ENCODE measurements at regions not wholly inside any gene's neighbourhood (a gene's known extent, or its start where the extent isn't known, plus 50 kb on each side); places are given as distances from the start of the nearest gene placed in this dataset.

DNA sequence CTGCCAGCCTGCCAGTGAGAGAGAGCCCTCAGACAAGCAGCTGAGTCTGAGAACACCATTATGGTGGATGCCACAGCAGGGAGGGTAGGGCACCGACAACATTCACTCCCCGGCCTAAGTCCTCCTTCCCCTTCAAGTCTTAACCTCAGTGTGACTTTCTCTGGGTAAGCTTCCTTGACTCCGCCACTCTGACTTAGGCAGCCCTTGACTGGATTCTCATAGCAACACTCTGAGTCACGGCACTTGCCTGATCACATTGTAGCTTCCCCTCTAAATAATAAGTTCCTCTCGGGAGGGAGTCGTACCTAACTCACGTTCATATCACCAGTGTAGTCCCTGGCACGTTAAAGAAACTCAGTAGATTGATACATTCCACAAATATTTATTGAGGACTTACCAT lies 180.5 kb downstream of the FOXB1 start:
- TF ChIP-seq, protein P1, sequence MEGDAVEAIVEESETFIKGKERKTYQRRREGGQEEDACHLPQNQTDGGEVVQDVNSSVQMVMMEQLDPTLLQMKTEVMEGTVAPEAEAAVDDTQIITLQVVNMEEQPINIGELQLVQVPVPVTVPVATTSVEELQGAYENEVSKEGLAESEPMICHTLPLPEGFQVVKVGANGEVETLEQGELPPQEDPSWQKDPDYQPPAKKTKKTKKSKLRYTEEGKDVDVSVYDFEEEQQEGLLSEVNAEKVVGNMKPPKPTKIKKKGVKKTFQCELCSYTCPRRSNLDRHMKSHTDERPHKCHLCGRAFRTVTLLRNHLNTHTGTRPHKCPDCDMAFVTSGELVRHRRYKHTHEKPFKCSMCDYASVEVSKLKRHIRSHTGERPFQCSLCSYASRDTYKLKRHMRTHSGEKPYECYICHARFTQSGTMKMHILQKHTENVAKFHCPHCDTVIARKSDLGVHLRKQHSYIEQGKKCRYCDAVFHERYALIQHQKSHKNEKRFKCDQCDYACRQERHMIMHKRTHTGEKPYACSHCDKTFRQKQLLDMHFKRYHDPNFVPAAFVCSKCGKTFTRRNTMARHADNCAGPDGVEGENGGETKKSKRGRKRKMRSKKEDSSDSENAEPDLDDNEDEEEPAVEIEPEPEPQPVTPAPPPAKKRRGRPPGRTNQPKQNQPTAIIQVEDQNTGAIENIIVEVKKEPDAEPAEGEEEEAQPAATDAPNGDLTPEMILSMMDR (IDR thresholded peaks at IDR 0.05) = no peak
- H3K36me3 ChIP-seq = no peaks in the 10 kb centered on the region
- H3K27ac ChIP-seq = no peak overlapping the region
- H3K9me3 ChIP-seq = no peaks in the 10 kb centered on the region
- H3K4me1 ChIP-seq = no peaks in the 10 kb centered on the region
- no peak for DNase-seq
- no peak overlapping the region for H3K4me3 ChIP-seq
- intact Hi-C loops (cut with DNase I; ENCODE audit: low total_unique reads) = no loop called here
- peaks cover 0 to 4% of the 10 kb centered on the region in 2 donors for H3K27me3 ChIP-seq

DNA sequence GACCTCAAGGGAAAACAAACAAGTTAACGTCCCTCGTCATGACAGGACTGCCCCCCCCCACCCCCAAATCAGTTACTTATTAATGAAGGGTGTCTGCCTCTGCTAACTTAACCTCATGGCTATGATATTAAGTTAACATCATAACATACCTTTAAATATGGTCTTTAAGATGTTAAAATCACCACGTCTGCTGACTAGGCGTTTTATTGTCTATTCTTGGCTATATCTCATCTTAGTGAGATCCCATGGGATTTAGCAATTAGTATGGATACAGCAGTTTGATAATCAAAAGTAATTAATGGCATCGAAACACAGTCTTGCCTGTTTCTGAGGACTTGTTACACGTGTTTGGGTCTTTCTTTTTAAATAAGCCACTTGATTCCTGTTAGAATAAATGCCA lies 186.9 kb downstream of the FOXB1 start:
- intact Hi-C loops (cut with DNase I; ENCODE audit: low total_unique reads) = no loop called here
- H3K36me3 ChIP-seq = no peaks in the 10 kb centered on the region
- no peaks in the 10 kb centered on the region for H3K9me3 ChIP-seq
- H3K4me1 ChIP-seq = no peaks in the 10 kb centered on the region
- H3K27me3 ChIP-seq = peaks cover 0 to 8% of the 10 kb centered on the region in 2 donors
- H3K27ac ChIP-seq = no peak overlapping the region
- no peak overlapping the region for H3K4me3 ChIP-seq
- no peak for DNase-seq
- TF ChIP-seq, protein P1 (IDR thresholded peaks at IDR 0.05) = no peak

DNA sequence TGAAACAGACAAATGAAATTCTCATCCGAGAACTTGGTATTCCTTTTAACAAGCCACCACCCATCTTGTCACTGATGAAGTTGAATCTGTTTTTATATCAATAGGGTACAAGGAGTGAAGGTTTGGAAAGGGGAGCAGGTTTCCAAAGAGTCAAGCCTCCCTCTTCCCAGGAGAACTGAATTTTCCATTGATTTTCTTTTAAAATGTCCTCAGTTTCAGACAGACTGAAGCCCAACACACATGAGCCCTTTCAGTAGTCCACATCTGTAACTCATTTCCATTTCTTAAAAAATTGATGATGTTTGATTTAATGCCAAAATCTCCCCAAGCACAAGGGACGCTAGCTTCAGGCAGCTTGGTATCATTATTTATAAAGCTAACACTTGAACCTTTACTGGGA lies 187.7 kb downstream of the FOXB1 start:
- H3K4me1 ChIP-seq = no peaks in the 10 kb centered on the region
- no peak for DNase-seq
- H3K9me3 ChIP-seq = no peaks in the 10 kb centered on the region
- no peak overlapping the region for H3K4me3 ChIP-seq
- TF ChIP-seq, protein P1 (IDR thresholded peaks at IDR 0.05) = no peak
- no peak overlapping the region for H3K27ac ChIP-seq
- intact Hi-C loops (cut with DNase I; ENCODE audit: low total_unique reads) = no loop called here
- H3K36me3 ChIP-seq = no peaks in the 10 kb centered on the region
- H3K27me3 ChIP-seq = peaks cover 0 to 9% of the 10 kb centered on the region in 2 donors

DNA sequence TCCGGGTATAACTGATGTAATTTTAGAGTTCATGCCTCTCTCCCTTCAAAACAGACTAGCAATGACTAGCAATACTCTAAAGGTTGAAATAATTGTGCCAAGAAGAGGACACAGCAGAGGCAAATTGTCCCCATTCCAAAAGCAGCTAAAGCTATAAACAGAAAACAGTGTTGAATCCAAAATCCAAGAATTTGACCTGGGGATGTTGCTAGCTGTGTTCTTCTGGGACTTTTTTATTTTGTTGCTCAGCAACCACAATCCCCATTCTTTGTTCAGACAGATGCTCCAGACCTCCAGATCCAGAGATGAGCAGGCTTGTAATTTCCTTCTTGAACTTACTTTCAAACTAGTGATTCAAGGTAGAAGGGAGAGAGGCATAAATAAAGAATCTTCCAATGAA lies 191.5 kb downstream of the FOXB1 start:
- H3K27me3 ChIP-seq = peaks cover 0 to 11% of the 10 kb centered on the region in 2 donors
- intact Hi-C loops (cut with DNase I; ENCODE audit: low total_unique reads) = no loop called here
- DNase-seq = no peak

DNA sequence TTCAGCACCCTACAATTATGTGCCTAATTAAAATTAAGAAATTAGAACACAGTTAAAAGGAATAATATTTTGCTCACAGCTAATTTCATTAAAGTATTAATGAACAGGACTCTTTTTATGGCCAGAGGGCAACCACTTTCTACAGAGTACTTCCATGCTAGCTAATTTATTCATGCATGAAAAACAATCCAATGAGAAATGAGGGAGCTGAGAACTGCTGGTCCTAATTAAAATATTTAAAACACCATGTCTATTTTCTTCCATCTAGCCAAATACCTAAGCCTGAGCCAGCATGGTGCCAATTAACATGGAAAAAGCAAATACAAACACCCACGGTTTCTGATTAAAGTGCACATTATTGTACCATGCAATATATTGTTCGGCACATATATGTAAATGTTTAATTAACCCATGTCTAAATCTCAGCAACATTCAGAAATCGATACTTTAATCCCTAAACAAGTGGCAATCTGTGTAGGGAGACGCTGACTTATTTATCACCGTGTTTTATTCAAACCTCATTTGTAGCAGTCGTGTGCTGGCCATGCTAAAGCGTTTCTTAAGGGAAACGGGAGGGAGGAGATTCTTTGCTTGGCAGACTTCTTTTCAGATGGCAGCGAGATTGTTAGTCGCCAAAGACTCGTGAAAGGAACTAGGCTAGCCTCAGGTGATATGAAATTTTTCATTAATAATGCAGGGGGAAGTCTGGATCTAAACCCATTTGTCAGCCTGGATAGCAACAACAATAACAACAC lies 193.5 kb downstream of the ANXA2 start:
- no peak for DNase-seq
- Histone ChIP-seq H3K4me1 (no peaks in the 10 kb centered on the region), H3K36me3 (no peaks in the 10 kb centered on the region), H3K27ac (no peak overlapping the region), H3K9me3 (no peaks in the 10 kb centered on the region), H3K27me3 (no peaks in the 10 kb centered on the region), H3K4me3 (no peak overlapping the region)
- TF ChIP-seq, protein P1 (IDR thresholded peaks at IDR 0.05) = no peak
- intact Hi-C loops (cut with DNase I; ENCODE audit: low total_unique reads) = no loop called here

More for the DNA sequence above, 191.5 kb downstream of the FOXB1 start:
- TF ChIP-seq, protein P1 (IDR thresholded peaks at IDR 0.05) = no peak
- Histone ChIP-seq H3K27ac (no peak overlapping the region), H3K36me3 (no peaks in the 10 kb centered on the region), H3K4me3 (no peak overlapping the region), H3K4me1 (no peaks in the 10 kb centered on the region), H3K9me3 (no peaks in the 10 kb centered on the region)
